Stimulated activated CD8-positive, alpha-beta memory T cell treated with anti-CD3 and anti-CD28 coated beads, Interleukin-4, amount 100 ng/mL, for 48 hours (primary cell): ENCODE measurements at regions not wholly inside any gene's neighbourhood (a gene's known extent, or its start where the extent isn't known, plus 50 kb on each side); places are given as distances from the start of the nearest gene placed in this dataset.

Source experiments
- DNase-seq: peaks from one replicate; pipeline ENCODE4 v3.0.0-alpha.2; 2020

GRCh38 chr2:107393516-107393915 is 433.2 kb upstream of the RGPD4 start:
- DNase-seq, result no peak

- no peak for DNase-seq
These were observed 428.0 kb upstream of the RGPD4 start for GRCh38 chr2:107398683-107399082.

DNA sequence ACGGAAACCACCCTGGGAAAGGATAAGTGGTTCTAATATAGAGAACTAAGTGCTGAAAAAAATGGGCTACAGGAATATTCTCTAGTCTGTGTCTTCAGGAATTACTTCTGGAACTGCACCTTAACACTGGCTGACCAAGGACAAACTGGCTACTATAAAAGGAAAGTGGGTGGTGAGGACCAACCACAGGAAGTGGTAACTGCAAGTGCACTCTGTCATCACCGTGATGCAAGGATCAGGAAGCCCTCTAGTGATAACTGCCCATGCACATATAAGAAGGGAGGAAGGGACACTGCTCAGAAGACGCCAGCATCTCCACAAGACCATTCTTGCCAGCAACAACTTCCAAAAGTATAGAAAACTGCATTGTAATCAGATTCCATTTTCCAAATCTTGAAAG is 424.4 kb upstream of the RGPD4 start:
- no peak for DNase-seq

DNA sequence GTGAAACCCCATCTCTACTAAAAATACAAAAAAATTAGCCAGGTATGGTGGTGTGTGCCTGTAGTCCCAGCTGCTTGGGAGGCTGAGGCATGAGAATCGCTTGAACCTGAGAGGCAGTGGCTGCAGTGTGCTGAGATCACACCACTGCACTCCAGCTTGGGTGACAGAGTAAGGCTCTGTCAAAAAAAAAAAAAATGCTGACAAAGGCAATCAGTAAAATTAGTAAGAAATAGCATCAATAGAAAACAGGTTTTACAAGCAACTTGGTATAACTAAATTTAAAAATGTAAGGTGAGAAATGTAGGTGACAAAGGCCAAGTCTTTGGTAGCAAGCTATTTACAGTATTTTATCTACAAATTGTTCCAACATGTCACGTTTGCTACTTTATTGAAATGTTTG is 421.4 kb upstream of the RGPD4 start:
- DNase-seq, result no peak

DNA sequence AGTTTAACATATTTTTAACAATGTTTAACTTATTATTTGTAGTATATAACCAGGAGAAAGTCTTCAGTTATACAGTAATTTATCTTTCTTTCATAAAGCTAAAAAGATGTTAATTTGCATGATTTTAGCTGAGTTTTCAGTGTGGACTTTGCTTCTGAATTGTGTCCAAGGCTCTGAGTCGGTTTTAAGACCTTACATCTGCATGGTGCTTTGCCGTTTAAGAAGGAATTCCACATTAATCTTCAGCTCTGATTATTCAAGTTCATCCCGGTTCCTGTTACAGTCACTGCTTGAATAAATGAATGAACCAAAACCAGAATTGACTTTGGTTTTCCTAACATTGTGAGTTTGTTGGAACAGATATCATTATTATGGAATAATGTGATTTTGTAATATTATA is 419.7 kb upstream of the RGPD4 start:
- DNase-seq, result no peak

DNA sequence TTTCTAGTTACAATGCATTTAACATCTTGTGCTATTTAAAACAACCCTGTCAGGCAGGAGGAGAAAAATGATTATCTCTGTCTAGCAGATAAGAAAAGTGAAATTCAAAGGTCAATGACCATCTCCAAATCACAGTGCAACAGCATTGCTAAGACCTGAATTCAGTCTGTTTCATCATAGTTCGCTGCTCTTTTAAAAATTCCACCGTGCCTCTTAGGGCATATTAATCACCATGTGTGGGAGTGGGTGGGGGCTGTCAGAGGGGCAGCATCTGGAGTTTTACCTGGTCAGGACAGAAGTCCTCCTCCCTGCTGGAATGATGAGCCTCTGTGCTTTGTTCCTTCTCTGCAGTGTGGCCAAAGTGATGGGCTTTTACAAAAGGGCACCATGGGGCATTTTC is 418.7 kb upstream of the RGPD4 start:
- DNase-seq, result no peak

DNA sequence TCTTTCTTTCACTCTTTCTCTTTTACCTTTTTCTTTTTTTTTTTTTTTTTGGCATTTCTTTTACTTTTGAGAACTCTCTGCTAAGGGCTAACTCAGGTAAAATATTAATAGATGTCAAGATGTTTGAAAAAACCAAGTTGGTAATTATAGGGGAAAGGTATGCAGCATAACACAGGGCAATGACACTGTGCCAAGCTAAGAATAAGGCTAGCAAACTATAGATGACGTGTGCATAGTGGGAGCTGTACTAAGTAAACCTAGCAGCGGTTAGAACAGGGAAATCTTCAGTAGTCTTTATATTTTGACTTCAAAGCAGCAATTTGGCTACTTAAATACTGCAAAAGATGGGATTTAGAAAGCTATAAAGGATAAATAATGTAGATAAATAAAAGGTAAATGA is 415.4 kb upstream of the RGPD4 start:
- DNase-seq, result no peak

DNA sequence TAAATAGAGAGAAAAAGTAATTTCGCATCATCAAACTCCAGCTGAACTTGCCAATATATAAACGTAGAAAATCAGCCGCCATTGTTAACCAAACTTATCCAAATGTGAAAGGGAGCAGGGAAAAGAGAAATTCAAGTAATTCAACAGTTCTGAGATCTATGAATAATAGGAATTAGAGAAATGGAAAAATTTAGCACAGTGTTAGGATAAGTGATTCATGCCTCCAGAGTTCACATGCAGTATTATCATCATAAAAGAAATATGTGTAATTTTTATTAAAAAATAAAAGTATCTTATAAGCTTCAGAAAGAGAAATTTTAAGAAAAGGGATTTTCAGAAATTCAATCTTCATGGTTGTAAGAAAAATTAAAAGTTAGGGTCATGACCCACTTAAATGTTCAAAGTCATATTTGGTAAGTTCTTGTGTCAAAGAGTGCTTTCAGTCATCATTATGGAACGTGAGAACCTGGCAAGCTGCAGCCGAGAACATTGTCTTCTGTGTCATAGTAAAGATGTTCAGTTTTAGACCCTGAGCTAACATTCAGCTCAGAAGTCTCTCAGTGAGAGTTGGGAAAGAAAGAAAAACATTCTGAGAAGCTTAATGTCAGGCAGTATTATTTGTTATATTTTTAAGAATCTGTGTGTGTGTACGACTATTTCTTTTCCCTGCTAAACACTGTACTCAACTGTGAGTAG is 414.3 kb upstream of the RGPD4 start:
- DNase-seq, result no peak

GRCh38 chr2:107412981-107413380 is 413.7 kb upstream of the RGPD4 start:
- DNase-seq, result no peak

DNA sequence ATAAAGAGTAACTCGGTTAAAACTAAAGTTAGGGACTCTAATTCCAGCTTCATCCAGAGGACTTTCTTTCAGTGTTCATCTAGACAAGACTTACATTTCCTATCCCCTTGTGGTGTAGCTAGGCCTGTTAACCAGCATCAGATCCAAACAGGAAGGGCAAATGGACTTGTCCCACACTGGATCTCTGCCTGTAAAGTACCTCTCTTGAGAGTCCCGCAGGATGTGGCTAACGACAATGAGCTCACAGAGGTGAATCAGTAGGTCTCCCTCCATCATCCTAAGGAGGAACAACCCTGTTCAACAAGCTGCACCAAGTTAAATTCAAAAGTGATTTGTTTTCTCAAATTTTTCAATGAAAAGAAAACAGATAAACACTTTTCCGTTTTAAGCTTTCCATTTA is 412.3 kb upstream of the RGPD4 start:
- no peak for DNase-seq

DNA sequence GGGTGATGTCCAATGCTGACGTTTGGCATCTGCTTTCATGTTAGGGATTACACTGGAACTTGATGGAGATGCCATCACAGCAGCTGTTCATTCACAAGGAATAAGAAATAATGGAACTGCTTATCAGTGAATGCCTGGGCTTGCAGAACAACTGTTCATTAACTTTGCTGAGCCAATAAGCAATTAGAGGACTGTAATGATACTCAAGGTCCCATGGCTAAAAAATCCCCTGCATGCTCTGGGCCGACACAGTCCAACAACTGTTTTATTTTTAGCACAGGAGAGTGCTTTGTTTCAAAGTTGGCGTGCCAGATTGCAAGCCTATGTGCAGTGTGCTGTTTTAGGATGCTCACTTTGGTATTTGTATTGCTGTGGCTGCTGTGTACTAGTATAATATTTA is 408.0 kb upstream of the RGPD4 start:
- DNase-seq, result no peak

DNA sequence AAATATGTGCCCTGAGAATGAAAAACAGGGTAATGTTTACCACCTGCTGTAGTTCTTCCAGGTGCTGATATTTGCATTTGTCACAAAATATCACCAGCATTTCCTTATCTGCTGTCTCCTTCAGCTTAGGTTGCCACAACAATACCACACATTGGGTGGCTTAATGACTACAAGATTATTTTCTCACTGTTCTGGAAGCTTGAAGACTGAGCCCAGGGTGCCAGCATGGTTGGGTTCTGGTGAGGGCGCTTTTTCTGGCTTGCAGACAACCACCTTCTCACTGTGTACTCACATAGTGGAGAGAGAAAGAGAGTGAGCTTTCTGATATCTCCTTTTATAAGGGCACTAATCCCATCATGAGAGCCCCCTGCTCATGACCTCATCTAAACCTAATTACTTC is 407.5 kb upstream of the RGPD4 start:
- DNase-seq, result no peak

- no peak for DNase-seq
These were observed 397.9 kb upstream of the RGPD4 start for GRCh38 chr2:107428781-107429180.

GRCh38 chr2:107430006-107430405 is 396.7 kb upstream of the RGPD4 start:
- DNase-seq, result no peak

DNA sequence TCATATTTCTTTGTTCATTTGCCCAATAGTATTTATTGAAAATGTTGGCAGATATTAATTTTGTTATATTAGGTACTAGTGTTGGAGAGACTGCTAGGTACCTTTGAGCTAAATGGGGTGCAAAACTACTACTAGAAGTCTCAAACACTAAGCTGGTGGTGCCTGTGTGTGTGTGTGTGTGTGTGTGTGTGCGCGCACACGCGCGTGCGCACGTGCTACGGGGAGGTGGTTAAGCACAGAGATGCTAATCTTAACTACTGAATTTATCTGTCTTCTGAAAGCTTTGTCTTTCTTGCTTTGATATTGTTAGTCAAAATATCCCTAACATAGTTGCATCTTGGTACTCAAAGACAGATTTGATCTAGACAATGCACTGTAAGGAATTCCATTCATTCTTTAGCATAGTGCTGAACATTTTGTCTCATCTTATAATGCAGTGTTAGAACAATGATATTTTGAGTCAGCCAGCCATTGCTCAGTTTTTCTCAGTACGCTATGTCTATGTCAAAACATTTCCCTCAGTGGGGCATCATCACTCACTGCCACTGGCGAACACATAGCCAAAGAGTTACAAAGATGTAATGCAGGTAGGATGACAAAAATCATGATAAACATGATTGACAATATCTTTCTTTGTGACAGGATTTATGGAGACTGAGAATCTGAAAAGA is 396.0 kb upstream of the RGPD4 start:
- no peak for DNase-seq

- DNase-seq, result no peak
These were observed 390.4 kb upstream of the RGPD4 start for GRCh38 chr2:107436281-107436680.

DNA sequence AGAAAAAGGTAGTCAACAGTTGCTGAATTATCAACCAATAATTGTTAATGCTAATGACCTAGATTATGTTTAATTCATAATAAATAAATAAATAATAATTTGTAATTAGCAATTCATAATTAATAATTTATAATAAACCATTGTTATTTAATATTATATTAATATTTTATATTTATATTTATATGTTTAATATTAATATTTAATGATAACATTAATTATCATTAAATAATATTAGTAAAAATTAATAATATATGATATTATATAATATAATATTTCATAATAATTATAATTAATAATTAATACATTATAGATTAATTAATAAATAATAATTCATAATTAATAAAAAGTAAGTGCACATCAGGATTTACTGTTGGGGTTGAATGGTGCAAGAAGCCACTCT is 389.4 kb upstream of the RGPD4 start:
- DNase-seq, result no peak

GRCh38 chr2:107437807-107438206 is 388.9 kb upstream of the RGPD4 start:
- DNase-seq, result no peak

GRCh38 chr2:107448160-107448559 is 378.5 kb upstream of the RGPD4 start:
- DNase-seq, result no peak

DNA sequence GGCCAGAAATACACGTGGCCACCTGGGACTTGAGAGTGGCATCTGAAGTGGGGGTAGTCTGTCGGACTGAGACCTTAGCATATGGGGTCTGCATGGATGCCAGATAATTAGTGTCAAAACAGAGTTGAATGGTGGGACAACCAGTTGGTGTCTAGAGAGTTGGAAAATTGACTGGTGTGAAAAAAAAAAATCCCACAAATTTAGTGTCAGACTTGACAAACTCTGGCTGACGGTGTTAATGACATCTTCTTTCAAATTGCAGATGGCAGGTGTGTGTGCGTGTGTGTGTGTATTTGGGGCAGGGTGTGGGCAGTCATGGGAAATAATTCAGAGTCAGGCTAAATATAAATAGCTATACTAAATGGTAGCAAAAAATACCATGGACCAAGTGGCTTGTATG is 365.4 kb upstream of the RGPD4 start:
- DNase-seq, result no peak

DNA sequence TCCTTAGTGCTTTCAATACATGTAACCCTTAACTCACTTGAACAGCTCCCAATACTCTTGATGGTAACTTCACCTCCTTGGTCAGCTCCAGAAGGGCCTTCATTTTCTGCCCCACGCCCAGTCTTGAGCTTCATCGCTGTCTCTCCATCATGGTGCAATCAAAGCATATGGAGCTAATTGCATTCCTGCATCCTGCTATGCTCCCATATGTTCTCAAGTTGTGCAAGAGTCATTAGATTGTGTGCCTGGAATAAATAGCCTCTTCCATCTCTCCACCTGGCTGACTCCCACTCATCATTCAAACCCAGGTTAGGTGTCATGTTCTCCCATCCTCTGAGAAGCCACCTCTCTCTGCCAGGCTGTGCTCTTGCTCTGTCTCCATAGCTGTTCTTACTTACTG is 364.5 kb upstream of the RGPD4 start:
- DNase-seq, result no peak

DNA sequence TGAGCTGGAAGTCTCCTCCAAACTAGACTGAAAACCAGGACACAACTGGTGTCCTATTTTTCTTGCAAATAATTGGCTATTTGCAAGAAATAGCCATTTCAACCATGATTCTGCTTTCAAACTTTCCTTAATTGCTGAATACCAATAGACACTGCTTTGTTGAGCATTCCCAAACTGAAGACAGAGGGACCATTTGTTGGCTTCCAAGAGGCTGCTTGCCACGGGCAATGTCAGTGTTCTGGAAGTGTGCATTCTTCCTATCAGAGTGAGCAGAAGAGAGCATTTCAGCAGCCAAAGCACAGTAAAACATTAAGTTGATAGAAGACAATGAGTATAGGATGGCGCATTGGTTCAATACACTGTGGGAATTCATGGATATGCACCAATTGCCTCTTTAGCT is 360.5 kb upstream of the RGPD4 start:
- no peak for DNase-seq

DNA sequence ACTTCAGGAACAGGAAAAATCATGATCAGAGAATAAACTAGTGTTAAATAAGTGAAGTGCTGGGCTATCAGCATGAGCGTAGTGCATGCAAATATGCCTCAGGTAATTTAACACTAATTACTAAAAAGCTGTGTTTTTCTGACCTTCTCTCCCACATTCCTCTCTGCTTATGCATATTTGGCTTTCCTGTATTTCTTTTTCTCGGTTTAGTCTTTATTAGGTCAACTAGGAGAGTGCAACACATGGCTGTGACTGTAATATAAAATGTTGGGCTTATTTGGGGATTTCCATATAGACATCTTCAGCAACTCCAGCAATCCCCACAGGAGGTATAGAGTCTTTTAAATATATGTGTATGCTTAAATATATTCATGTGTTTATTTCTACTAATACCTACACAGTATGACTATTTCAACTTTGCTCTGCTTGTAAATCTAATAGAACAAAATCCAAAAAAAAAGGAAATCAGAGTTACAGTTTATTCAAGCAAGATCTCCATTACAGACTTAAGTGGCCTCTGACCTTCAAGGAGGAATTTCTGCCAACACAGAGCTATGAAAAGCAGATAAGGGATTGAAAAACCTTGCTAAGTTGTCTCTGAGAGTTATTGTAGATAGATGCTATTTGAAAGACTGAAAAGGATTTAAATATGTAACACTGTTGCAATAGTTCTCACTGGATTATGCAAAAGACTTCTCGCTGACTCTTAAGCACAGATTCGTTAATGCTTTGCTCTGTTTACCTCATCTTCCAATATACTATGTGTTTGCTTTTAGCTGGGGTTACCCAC is 359.5 kb upstream of the RGPD4 start:
- DNase-seq, result no peak

DNA sequence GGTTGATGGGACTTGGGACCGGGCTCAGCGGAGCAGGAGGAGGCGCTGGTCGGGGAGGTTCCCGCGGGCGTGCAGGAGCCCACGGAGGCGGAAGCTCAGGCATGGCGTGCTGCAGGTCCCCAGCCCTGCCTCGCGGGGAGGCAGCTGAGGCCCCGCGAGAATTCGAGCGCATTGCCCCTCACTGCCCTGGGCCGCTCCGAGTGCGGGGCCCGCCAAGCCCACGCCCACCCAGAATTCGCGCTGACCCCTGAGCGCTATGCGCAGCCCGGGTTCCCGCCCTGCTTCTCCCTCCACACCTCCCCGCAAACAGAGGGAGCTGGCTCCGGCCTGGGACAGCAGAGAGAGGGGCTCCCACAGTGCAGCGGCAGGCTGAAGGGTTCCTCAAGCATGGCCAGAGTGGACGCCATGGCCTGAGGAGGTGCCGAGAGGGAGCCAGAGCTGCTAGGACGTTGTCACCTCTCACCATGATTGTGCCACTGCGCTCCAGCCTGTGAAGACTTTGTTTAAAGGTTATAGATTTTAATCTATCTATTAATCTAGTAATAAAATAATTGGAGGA is 357.2 kb upstream of the RGPD4 start:
- DNase-seq, result no peak
